AG04449 (cell line): ENCODE measurements at regions not wholly inside any gene's neighbourhood (a gene's known extent, or its start where the extent isn't known, plus 50 kb on each side); places are given as distances from the start of the nearest gene placed in this dataset.

Source experiments
- CTCF ChIA-PET: fragments of 350-600 bp; formaldehyde crosslinking; extraction: SDS; loops from one replicate; lab custom pipeline; 2021; ENCODE audit warnings: antibody characterized with exemption; lab: Yijun Ruan, JAX
- POLR2A ChIA-PET: fragments of 400-600, 350-600 bp; formaldehyde crosslinking; extraction: SDS; loops from one replicate; lab custom pipeline; 2020; ENCODE audit warnings: antibody characterized with exemption, inconsistent platforms; lab: Yijun Ruan, JAX
- DNase-seq: peaks from one replicate; pipeline ENCODE4 v3.0.0-alpha.2; 2010; ENCODE audit warnings: low read depth, low spot score
- H3K4me3 ChIP-seq: 2 replicates; pipeline ENCODE4 v1.5.1; 2011; ENCODE audit warnings: low read depth, mild to moderate bottlenecking, control low read depth, low read length
- TF ChIP-seq, protein P1 (sequence below): IDR thresholded peaks from one replicate; pipeline ENCODE4 v1.5.1; 2011; ENCODE audit warnings: mild to moderate bottlenecking, moderate library complexity, low read length, control low read depth, inconsistent platforms; ENCODE audit not compliant: insufficient read depth; ENCODE audit errors: missing control alignments

GRCh38 chr2:125684932-125685331 is 971.0 kb upstream of the GYPC start:
- ChIA-PET CTCF (no interaction called here), POLR2A (no interaction called here)
- TF ChIP-seq, protein P1, sequence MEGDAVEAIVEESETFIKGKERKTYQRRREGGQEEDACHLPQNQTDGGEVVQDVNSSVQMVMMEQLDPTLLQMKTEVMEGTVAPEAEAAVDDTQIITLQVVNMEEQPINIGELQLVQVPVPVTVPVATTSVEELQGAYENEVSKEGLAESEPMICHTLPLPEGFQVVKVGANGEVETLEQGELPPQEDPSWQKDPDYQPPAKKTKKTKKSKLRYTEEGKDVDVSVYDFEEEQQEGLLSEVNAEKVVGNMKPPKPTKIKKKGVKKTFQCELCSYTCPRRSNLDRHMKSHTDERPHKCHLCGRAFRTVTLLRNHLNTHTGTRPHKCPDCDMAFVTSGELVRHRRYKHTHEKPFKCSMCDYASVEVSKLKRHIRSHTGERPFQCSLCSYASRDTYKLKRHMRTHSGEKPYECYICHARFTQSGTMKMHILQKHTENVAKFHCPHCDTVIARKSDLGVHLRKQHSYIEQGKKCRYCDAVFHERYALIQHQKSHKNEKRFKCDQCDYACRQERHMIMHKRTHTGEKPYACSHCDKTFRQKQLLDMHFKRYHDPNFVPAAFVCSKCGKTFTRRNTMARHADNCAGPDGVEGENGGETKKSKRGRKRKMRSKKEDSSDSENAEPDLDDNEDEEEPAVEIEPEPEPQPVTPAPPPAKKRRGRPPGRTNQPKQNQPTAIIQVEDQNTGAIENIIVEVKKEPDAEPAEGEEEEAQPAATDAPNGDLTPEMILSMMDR = no peak
- no peak overlapping the region for H3K4me3 ChIP-seq
- no peak for DNase-seq

- DNase-seq = no peak
- TF ChIP-seq, protein P1 = no peak
- no peak overlapping the region for H3K4me3 ChIP-seq
- CTCF ChIA-PET = no interaction called here
- POLR2A ChIA-PET = no interaction called here
These were observed 959.4 kb upstream of the GYPC start for GRCh38 chr2:125696560-125696959.

DNA sequence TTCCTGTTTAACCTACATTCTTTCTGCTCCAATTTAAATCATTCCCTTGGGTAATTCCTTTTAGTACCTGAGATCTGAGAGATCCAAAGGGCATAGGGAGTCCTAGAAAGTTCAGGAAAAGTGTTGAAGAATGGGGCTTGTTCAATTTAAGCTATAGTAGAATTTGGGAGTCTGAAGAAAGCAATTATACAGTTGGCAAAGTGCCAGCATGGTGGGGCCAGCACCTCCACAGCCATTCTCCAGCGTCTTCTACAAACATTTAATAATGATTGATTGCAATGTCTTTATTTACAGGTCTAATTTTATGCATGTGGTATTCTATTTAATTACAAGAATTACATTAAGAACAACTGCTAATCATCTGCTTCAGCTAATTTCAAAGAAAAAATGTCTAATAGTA is 957.7 kb upstream of the GYPC start:
- TF ChIP-seq, protein P1 = no peak
- no peak overlapping the region for H3K4me3 ChIP-seq
- ChIA-PET POLR2A (no interaction called here), CTCF (no interaction called here)
- DNase-seq = no peak

DNA sequence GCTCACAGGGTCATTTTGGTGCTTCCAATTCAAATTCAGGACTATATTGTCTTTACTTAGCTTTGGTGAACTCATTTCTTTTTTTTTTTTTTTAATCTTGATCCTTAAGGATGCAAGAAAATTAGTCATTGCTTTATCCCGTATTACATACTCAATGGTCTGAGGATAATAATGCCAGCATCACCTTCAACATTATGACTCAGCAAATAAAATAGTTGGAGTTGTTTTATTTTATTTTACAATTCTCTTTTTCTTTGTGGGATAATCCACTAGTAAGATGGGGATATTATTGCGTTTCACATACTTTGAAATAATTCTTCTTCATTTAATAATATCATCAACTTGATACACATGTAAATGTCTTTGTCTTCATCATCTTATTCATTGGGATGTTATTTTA is 954.9 kb upstream of the GYPC start:
- TF ChIP-seq, protein P1 = no peak
- no peak overlapping the region for H3K4me3 ChIP-seq
- no peak for DNase-seq
- ChIA-PET POLR2A (no interaction called here), CTCF (no interaction called here)

DNA sequence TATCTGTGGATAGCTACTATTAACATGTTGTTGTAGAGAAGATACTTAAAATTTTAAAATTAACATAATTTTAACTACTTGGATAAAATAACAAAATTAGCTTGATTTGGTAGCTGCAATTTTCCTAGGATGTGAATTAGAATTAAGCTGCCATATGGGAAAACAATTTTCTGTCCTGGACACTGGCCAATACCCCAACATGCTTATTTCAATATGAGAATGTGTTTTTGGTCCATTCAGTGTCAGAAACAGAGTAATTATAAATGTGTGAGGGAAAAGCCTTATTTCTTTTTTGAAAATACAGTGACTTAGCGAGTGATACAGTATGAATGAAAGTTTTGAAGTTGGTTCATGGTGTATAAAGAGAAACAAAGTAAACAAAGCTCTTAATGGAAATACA is 948.3 kb upstream of the GYPC start:
- no peak for DNase-seq
- no peak overlapping the region for H3K4me3 ChIP-seq
- ChIA-PET CTCF (no interaction called here), POLR2A (no interaction called here)
- TF ChIP-seq, protein P1 = no peak

DNA sequence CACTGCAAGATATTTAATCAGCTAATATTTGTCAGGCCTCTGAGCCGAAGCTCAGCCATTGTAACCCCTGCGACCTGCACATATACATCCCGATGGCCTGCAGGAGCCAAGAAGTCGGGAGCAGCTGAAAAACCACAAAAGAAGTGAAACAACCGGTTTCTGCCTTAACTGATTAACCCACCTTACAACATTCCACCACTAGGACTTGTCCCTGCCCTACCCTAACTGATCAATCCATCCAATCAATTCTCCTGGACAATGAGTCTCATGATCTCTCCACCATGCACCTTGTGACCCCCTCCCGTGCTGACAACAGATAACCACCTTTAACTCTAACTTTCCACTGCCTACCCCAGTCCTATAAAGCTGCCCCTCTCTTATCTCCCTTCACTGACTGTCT is 945.4 kb upstream of the GYPC start:
- DNase-seq = no peak

More for the DNA sequence above, 945.4 kb upstream of the GYPC start:
- POLR2A ChIA-PET = no interaction called here
- no peak overlapping the region for H3K4me3 ChIP-seq
- TF ChIP-seq, protein P1 = no peak
- CTCF ChIA-PET = no interaction called here
